MM.1S (cell line): ENCODE measurements at regions not wholly inside any gene's neighbourhood (a gene's known extent, or its start where the extent isn't known, plus 50 kb on each side); places are given as distances from the start of the nearest gene placed in this dataset.

ENCODE experiments used
- DNase-seq: peaks from one replicate; pipeline ENCODE4 v3.0.0-alpha.2; 2015
- H2AFZ ChIP-seq: fragments of 300-600 bp; sonication (generic); 2 replicates; pipeline ENCODE4 v1.6.0; 2016; ENCODE audit warnings: antibody characterized with exemption, low read length
- H3F3A ChIP-seq: fragments of 300-600 bp; sonication (generic); 2 replicates; pipeline ENCODE4 v1.6.1; 2016; ENCODE audit warnings: mild to moderate bottlenecking, antibody characterized with exemption, low read length, moderate library complexity, mixed read lengths; ENCODE audit not compliant: insufficient read depth
- H3K27ac ChIP-seq: fragments of 300-600 bp; sonication (generic); 2 replicates; pipeline ENCODE4 v1.5.1; 2016; ENCODE audit warnings: mild to moderate bottlenecking, low read length
- H3K27me3 ChIP-seq: fragments of 300-600 bp; sonication (generic); replicated peaks from 2 replicates; pipeline ENCODE4 v1.6.0; 2016; ENCODE audit warnings: low read length; ENCODE audit not compliant: insufficient read depth
- H3K36me3 ChIP-seq: fragments of 300-600 bp; sonication (generic); replicated peaks from 2 replicates; pipeline ENCODE4 v1.6.1; 2016; ENCODE audit warnings: mild to moderate bottlenecking, low read length, mixed read lengths; ENCODE audit not compliant: insufficient read depth
- H3K4me1 ChIP-seq: fragments of 300-600 bp; sonication (generic); 2 replicates; pipeline ENCODE4 v1.6.1; 2016; ENCODE audit warnings: low read length, mixed read lengths
- H3K4me2 ChIP-seq: fragments of 300-600 bp; sonication (generic); 2 replicates; pipeline ENCODE4 v1.6.0; 2016; ENCODE audit warnings: low read depth, low read length
- H3K4me3 ChIP-seq: fragments of 300-600 bp; sonication (generic); 2 replicates; pipeline ENCODE4 v1.5.1; 2016; ENCODE audit warnings: low read length, mixed read lengths
- H3K79me2 ChIP-seq: fragments of 300-600 bp; sonication (generic); 2 replicates; pipeline ENCODE4 v1.6.1; 2016; ENCODE audit warnings: mixed run types, low read length, mixed read lengths
- H3K9ac ChIP-seq: fragments of 300-600 bp; sonication (generic); 2 replicates; pipeline ENCODE4 v1.6.1; 2016; ENCODE audit warnings: low read length, mixed read lengths
- H3K9me2 ChIP-seq: fragments of 300-600 bp; sonication (generic); replicated peaks from 2 replicates; pipeline ENCODE4 v1.6.1; 2016; ENCODE audit warnings: mild to moderate bottlenecking, low read length, mixed read lengths; ENCODE audit not compliant: insufficient read depth
- H3K9me3 ChIP-seq: fragments of 300-600 bp; sonication (generic); replicated peaks from 2 replicates; pipeline ENCODE4 v1.6.1; 2016; ENCODE audit warnings: mild to moderate bottlenecking, low read length, mixed read lengths; ENCODE audit not compliant: insufficient read depth
- H4K20me1 ChIP-seq: fragments of 300-600 bp; sonication (generic); 2 replicates; pipeline ENCODE4 v1.6.1; 2016; ENCODE audit warnings: mild to moderate bottlenecking, low read length, moderate library complexity, mixed read lengths; ENCODE audit not compliant: insufficient read depth
- CTCF ChIP-seq: fragments of 300-600 bp; sonication (generic); IDR thresholded peaks from 2 replicates; pipeline ENCODE4 v1.5.1; 2016; ENCODE audit warnings: antibody characterized with exemption, low read length, mixed read lengths
- EZH2 ChIP-seq: fragments of 300-600 bp; sonication (generic); optimal IDR thresholded peaks from 2 replicates; pipeline ENCODE3; 2017; ENCODE audit warnings: low read depth, mild to moderate bottlenecking, antibody characterized with exemption, low read length, mixed read lengths
- EZH2phosphoT487 ChIP-seq: fragments of 300-600 bp; sonication (generic); IDR thresholded peaks from 2 replicates; pipeline ENCODE4 v1.6.1; 2018; ENCODE audit warnings: antibody characterized with exemption, low read length

DNA sequence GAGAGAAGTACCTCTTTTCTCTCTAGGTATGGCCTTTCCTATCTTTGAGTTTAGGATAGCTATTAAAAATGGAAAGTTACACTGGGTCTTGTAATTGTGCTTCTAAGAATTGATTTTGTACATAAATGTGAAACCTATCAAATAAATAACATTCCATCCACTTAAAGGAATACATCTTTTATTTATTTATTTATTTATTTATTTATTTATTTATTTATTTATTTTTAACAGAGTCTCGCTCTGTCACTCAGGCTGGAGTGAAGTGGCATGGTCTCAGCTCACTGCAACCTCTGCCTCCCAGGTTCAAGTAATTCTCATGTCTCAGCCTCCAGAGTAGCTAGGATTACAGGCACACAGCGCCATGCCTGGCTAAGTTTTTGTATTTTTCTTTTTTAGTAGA lies 1114.0 kb upstream of the EEF2KMT start:
- H3K4me3 ChIP-seq = no peak overlapping the region
- no peak overlapping the region for H3K4me2 ChIP-seq
- H4K20me1 ChIP-seq = no peaks in the 10 kb centered on the region
- H3F3A ChIP-seq = no peaks in the 10 kb centered on the region
- H3K9me3 ChIP-seq = no peaks in the 10 kb centered on the region
- no peak for TF ChIP-seq CTCF
- no peak for TF ChIP-seq EZH2phosphoT487
- TF ChIP-seq EZH2 = no peak
- no peak for DNase-seq
- no peaks in the 10 kb centered on the region for H3K27me3 ChIP-seq
- no peak overlapping the region for H3K27ac ChIP-seq
- no peaks in the 10 kb centered on the region for H3K9me2 ChIP-seq
- no peaks in the 10 kb centered on the region for H3K79me2 ChIP-seq
- no peaks in the 10 kb centered on the region for H3K36me3 ChIP-seq
- H2AFZ ChIP-seq = no peak overlapping the region
- H3K9ac ChIP-seq = no peak overlapping the region
- H3K4me1 ChIP-seq = no peaks in the 10 kb centered on the region

DNA sequence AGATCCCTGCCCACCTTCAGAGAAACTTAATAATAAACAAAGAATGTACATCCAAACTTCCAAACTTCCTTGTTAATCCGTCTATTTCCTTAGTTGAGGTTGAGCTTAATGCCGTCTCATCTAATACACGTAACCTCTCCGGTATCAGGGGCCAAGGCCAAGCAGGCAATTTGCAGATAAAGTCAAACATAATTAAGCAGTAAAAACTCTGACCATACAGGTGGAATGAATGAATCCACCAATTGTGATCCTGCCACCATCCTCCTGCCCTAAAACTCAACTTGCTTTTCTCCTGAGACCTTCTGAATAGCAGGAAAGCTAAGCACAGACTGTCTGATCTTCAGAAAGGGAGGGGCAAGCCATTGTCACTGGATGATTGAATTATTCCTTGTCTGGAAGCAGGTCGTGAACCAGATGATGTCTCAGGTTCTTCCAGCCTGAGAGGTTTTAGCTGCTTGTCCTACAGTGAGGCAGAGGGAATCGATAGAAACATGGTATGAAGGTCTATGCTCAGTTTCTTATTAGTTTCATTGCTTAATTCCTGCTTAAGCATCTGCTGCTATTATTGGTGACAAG lies 1111.8 kb upstream of the EEF2KMT start:
- H3K4me2 ChIP-seq = no peak overlapping the region
- DNase-seq = no peak

DNA sequence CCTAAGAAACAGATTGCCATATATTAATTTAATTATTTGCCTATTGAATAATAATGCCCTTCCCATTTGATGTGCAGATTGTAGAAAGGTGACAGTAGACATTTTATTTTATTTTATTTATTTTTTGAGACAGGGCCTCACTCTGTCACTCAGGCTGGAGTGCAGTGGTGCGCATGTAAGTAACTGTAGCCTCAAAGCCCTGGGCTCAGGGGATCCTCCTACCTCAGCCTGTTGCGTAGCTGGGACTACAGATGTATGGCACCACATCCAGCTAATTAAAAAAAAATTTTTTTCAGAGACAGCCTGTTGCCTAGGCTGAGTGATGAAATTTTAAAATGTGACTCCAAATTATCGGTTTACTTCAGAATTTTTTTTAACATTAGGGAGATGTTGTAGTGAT lies 1110.0 kb upstream of the EEF2KMT start:
- no peaks in the 10 kb centered on the region for H4K20me1 ChIP-seq
- no peak overlapping the region for H2AFZ ChIP-seq
- no peaks in the 10 kb centered on the region for H3K36me3 ChIP-seq
- TF ChIP-seq EZH2 = no peak
- TF ChIP-seq CTCF = no peak
- no peak for TF ChIP-seq EZH2phosphoT487
- H3K27ac ChIP-seq = no peak overlapping the region
- no peaks in the 10 kb centered on the region for H3K79me2 ChIP-seq
- H3K4me2 ChIP-seq = no peak overlapping the region
- no peak for DNase-seq
- no peaks in the 10 kb centered on the region for H3K4me1 ChIP-seq
- H3K9ac ChIP-seq = no peak overlapping the region
- H3K27me3 ChIP-seq = no peaks in the 10 kb centered on the region
- no peaks in the 10 kb centered on the region for H3K9me2 ChIP-seq
- H3F3A ChIP-seq = no peaks in the 10 kb centered on the region
- H3K4me3 ChIP-seq = no peak overlapping the region
- no peaks in the 10 kb centered on the region for H3K9me3 ChIP-seq

More for the DNA sequence above, 1111.8 kb upstream of the EEF2KMT start:
- no peaks in the 10 kb centered on the region for H3K36me3 ChIP-seq
- no peaks in the 10 kb centered on the region for H3K4me1 ChIP-seq
- no peak overlapping the region for H3K9ac ChIP-seq
- no peak overlapping the region for H3K4me3 ChIP-seq
- H3K27ac ChIP-seq = no peak overlapping the region
- no peaks in the 10 kb centered on the region for H3K27me3 ChIP-seq
- no peaks in the 10 kb centered on the region for H3K9me3 ChIP-seq
- no peaks in the 10 kb centered on the region for H3F3A ChIP-seq
- TF ChIP-seq EZH2phosphoT487 (no peak), CTCF (no peak), EZH2 (no peak)
- H3K79me2 ChIP-seq = no peaks in the 10 kb centered on the region
- H2AFZ ChIP-seq = no peak overlapping the region
- no peaks in the 10 kb centered on the region for H4K20me1 ChIP-seq
- H3K9me2 ChIP-seq = no peaks in the 10 kb centered on the region
